CD4-positive, alpha-beta T cell (primary cell): ENCODE measurements at regions not wholly inside any gene's neighbourhood (a gene's known extent, or its start where the extent isn't known, plus 50 kb on each side); places are given as distances from the start of the nearest gene placed in this dataset.

Source experiments
- ATAC-seq: fragments of 200-7000 bp; cut with Tn5 transposase; one replicate; pipeline ENCODE4 v1.10.0; 2022; ENCODE audit warnings: mild to moderate bottlenecking; ENCODE audit not compliant: poor library complexity
- CTCF ChIA-PET: fragments of 350-600 bp; sonication (Branson Sonifier 250); formaldehyde crosslinking; loops from one replicate; lab custom pipeline; 2021; ENCODE audit warnings: antibody characterized with exemption, inconsistent platforms; lab: Charles Lee
- POLR2A ChIA-PET: fragments of 350-600 bp; sonication (Branson Sonifier 250); formaldehyde crosslinking; loops from one replicate; lab custom pipeline; 2021; ENCODE audit warnings: antibody characterized with exemption, inconsistent platforms; lab: Charles Lee
- DNase-seq, 14 experiments: peaks; one replicate each; pipeline ENCODE4 v3.0.0-alpha.2; 2013 to 2020; ENCODE audit warnings: mixed read lengths in 2 of 14
- H3K27ac ChIP-seq, 2 donors: one replicate each; pipeline versions ENCODE4 v1.5.1 to v1.7.0; 2013; ENCODE audit warnings: low read length in 2 of 2, low read depth in 1 of 2, mild to moderate bottlenecking in 1 of 2
- H3K27me3 ChIP-seq, 2 experiments: 1 replicate in 1 of 2; 2 replicates in 1 of 2; pipeline versions ENCODE4 v1.6.1 to v1.7.0; 2013; ENCODE audit warnings: low read length in 2 of 2, control low read depth in 1 of 2, mild to moderate bottlenecking in 1 of 2, moderate library complexity in 1 of 2; ENCODE audit not compliant: insufficient read depth in 2 of 2, control insufficient read depth in 1 of 2
- H3K36me3 ChIP-seq: one replicate; pipeline ENCODE4 v1.6.1; 2013; ENCODE audit warnings: low read length, control low read depth; ENCODE audit not compliant: insufficient read depth
- H3K4me1 ChIP-seq: one replicate; pipeline ENCODE4 v1.6.1; 2013; ENCODE audit warnings: low read length, control low read depth; ENCODE audit not compliant: insufficient read depth
- H3K4me3 ChIP-seq: one replicate; pipeline ENCODE4 v1.5.1; 2013; ENCODE audit warnings: mild to moderate bottlenecking, low read length, moderate library complexity
- H3K9me3 ChIP-seq, 2 experiments: 1 replicate in 1 of 2; 2 replicates in 1 of 2; pipeline versions ENCODE4 v1.6.1 to v1.7.0; 2013; ENCODE audit warnings: low read length in 2 of 2, mild to moderate bottlenecking in 2 of 2, control low read depth in 1 of 2, moderate library complexity in 1 of 2; ENCODE audit not compliant: control insufficient read depth in 1 of 2, insufficient read depth in 1 of 2
- H3K27ac Mint-ChIP-seq: one replicate; pipeline ENCODE4 v1.8.0; 2020; ENCODE audit warnings: mixed read lengths
- H3K27me3 Mint-ChIP-seq: one replicate; pipeline ENCODE4 v1.8.0; 2021; ENCODE audit warnings: mixed read lengths
- H3K36me3 Mint-ChIP-seq: one replicate; pipeline ENCODE4 v1.8.0; 2021; ENCODE audit warnings: low read depth, mixed read lengths
- H3K4me1 Mint-ChIP-seq: one replicate; pipeline ENCODE4 v1.8.0; 2021; ENCODE audit warnings: low read depth, mixed read lengths
- H3K4me3 Mint-ChIP-seq: one replicate; pipeline ENCODE4 v1.8.0; 2020; ENCODE audit warnings: mild to moderate bottlenecking, mixed read lengths
- H3K9me3 Mint-ChIP-seq: one replicate; pipeline ENCODE4 v1.8.0; 2020; ENCODE audit warnings: mixed read lengths
- intact Hi-C, 2 experiments: fragments of 100-400 bp; cut with DNase I in 1 of 2; cut with micrococcal nuclease in 1 of 2; formaldehyde crosslinking; loops; one replicate each; pipeline versions ENCODE4 v1.15.1 to v1.9.0; 2023 to 2025; cut with DNase I, micrococcal nuclease
- TF ChIP-seq, protein P1 (sequence below): fragments of 200-600 bp; IDR thresholded peaks from one replicate; pipeline ENCODE4 v1.8.0; 2022; ENCODE audit warnings: antibody characterized with exemption, mild to moderate bottlenecking

- intact Hi-C loops, result no loop called here
- H3K4me3 ChIP-seq, result no peak overlapping the region
- CTCF ChIA-PET, result no interaction called here
- no peak for DNase-seq
- Mint-ChIP-seq H3K9me3 (peaks cover 9% of the 10 kb centered on the region), H3K27me3 (no peaks in the 10 kb centered on the region), H3K27ac (no peak overlapping the region), H3K4me1 (no peaks in the 10 kb centered on the region), H3K36me3 (no peaks in the 10 kb centered on the region), H3K4me3 (no peak overlapping the region)
- H3K4me1 ChIP-seq, result no peaks in the 10 kb centered on the region
- POLR2A ChIA-PET, result no interaction called here
- H3K27me3 ChIP-seq, result no peaks in the 10 kb centered on the region
- H3K36me3 ChIP-seq, result no peaks in the 10 kb centered on the region
- TF ChIP-seq, protein P1, sequence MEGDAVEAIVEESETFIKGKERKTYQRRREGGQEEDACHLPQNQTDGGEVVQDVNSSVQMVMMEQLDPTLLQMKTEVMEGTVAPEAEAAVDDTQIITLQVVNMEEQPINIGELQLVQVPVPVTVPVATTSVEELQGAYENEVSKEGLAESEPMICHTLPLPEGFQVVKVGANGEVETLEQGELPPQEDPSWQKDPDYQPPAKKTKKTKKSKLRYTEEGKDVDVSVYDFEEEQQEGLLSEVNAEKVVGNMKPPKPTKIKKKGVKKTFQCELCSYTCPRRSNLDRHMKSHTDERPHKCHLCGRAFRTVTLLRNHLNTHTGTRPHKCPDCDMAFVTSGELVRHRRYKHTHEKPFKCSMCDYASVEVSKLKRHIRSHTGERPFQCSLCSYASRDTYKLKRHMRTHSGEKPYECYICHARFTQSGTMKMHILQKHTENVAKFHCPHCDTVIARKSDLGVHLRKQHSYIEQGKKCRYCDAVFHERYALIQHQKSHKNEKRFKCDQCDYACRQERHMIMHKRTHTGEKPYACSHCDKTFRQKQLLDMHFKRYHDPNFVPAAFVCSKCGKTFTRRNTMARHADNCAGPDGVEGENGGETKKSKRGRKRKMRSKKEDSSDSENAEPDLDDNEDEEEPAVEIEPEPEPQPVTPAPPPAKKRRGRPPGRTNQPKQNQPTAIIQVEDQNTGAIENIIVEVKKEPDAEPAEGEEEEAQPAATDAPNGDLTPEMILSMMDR, result no peak
- no peak for ATAC-seq
- no peaks in the 10 kb centered on the region for H3K9me3 ChIP-seq
- H3K27ac ChIP-seq, result no peak overlapping the region
These were observed 202.5 kb upstream of the SLC27A6 start for GRCh38 chr5:128762661-128763306.

DNA sequence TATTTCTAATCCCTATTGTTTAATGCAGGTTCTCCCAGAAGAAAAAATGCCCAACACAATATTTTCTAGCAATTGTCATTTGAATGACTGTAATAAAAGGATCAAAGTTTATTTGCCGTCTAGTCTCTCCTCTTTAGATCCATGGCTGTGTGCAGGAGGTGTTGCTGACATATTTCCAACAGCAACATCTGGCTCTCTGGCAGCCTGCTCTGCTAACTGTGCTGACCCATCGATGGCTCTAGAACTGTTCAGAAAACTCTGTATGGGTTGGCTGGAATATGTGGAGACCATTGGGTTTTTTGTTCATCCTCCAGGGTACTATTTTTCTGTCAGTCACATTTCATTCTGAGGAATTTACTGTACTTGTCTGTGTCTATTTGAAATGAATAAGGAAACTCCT is 202.0 kb upstream of the SLC27A6 start:
- intact Hi-C loops, result no loop called here
- Mint-ChIP-seq H3K27me3 (no peaks in the 10 kb centered on the region), H3K9me3 (peaks cover 9% of the 10 kb centered on the region), H3K4me3 (no peak overlapping the region), H3K36me3 (no peaks in the 10 kb centered on the region), H3K27ac (no peak overlapping the region), H3K4me1 (no peaks in the 10 kb centered on the region)
- TF ChIP-seq, protein P1, result no peak
- Histone ChIP-seq H3K27me3 (no peaks in the 10 kb centered on the region), H3K27ac (no peak overlapping the region), H3K4me1 (no peaks in the 10 kb centered on the region), H3K36me3 (no peaks in the 10 kb centered on the region), H3K4me3 (no peak overlapping the region), H3K9me3 (no peaks in the 10 kb centered on the region)
- CTCF ChIA-PET, result no interaction called here
- POLR2A ChIA-PET, result no interaction called here
- no peak for DNase-seq
- no peak for ATAC-seq

- H3K4me1 Mint-ChIP-seq, result no peaks in the 10 kb centered on the region
- Histone ChIP-seq H3K4me1 (no peaks in the 10 kb centered on the region), H3K27me3 (no peaks in the 10 kb centered on the region), H3K9me3 (no peaks in the 10 kb centered on the region), H3K27ac (no peak overlapping the region), H3K4me3 (no peak overlapping the region), H3K36me3 (no peaks in the 10 kb centered on the region)
- POLR2A ChIA-PET, result no interaction called here
- ATAC-seq, result no peak
- H3K36me3 Mint-ChIP-seq, result no peaks in the 10 kb centered on the region
- H3K9me3 Mint-ChIP-seq, result peaks cover 9% of the 10 kb centered on the region
- H3K27ac Mint-ChIP-seq, result no peak overlapping the region
- H3K27me3 Mint-ChIP-seq, result no peaks in the 10 kb centered on the region
- DNase-seq, result no peak
- CTCF ChIA-PET, result no interaction called here
- TF ChIP-seq, protein P1, result no peak
- H3K4me3 Mint-ChIP-seq, result no peak overlapping the region
- intact Hi-C loops, result no loop called here
These were observed 200.5 kb upstream of the SLC27A6 start for GRCh38 chr5:128764601-128765310.
